Activated CD4-positive, alpha-beta T cell treated with anti-CD3 and anti-CD28 coated beads, Interleukin-2, amount 10 ng/mL, durations not matched to agents 7 days and 5 days (primary cell): ENCODE measurements at regions not wholly inside any gene's neighbourhood (a gene's known extent, or its start where the extent isn't known, plus 50 kb on each side); places are given as distances from the start of the nearest gene placed in this dataset.
"Not testable (repeated sequence)": the region's sequence is repeated elsewhere in the genome, so short reads cannot be mapped to it uniquely, and the experiment has no call there.

ENCODE experiments used
- CTCF ChIA-PET: fragments of 350-600 bp; sonication (Branson Sonifier 250); formaldehyde crosslinking; loops from one replicate; lab custom pipeline; 2021; ENCODE audit warnings: antibody characterized with exemption; lab: Charles Lee
- POLR2A ChIA-PET: fragments of 350-600 bp; sonication (Branson Sonifier 250); formaldehyde crosslinking; loops from one replicate; lab custom pipeline; 2021; ENCODE audit warnings: antibody characterized with exemption; lab: Charles Lee
- DNase-seq: peaks from one replicate; pipeline ENCODE4 v3.0.0-alpha.2; 2020
- H3K27ac Mint-ChIP-seq: one replicate; pipeline ENCODE4 v1.8.0; 2021; ENCODE audit warnings: mild to moderate bottlenecking, moderate library complexity, mixed read lengths
- H3K27me3 Mint-ChIP-seq: one replicate; pipeline ENCODE4 v1.8.0; 2021; ENCODE audit warnings: mixed read lengths
- H3K36me3 Mint-ChIP-seq: one replicate; pipeline ENCODE4 v1.8.0; 2021; ENCODE audit warnings: low read depth, mixed read lengths
- H3K4me1 Mint-ChIP-seq: one replicate; pipeline ENCODE4 v1.8.0; 2021; ENCODE audit warnings: mixed read lengths
- H3K4me3 Mint-ChIP-seq: one replicate; pipeline ENCODE4 v1.8.0; 2021; ENCODE audit warnings: mild to moderate bottlenecking, moderate library complexity, mixed read lengths
- H3K9me3 Mint-ChIP-seq: one replicate; pipeline ENCODE4 v1.8.0; 2021; ENCODE audit warnings: mixed read lengths

GRCh38 chr4:138450546-138451275 is 208.6 kb upstream of the SLC7A11 start:
- Mint-ChIP-seq H3K36me3 (no peaks in the 10 kb centered on the region), H3K9me3 (no peaks in the 10 kb centered on the region), H3K27ac (no peak overlapping the region), H3K4me1 (no peaks in the 10 kb centered on the region), H3K4me3 (no peak overlapping the region), H3K27me3 (no peaks in the 10 kb centered on the region)
- ChIA-PET CTCF (no interaction called here), POLR2A (no interaction called here)
- DNase-seq, result no peak

- H3K4me1 Mint-ChIP-seq, result no peaks in the 10 kb centered on the region
- H3K36me3 Mint-ChIP-seq, result no peaks in the 10 kb centered on the region
- DNase-seq, result no peak
- H3K9me3 Mint-ChIP-seq, result no peaks in the 10 kb centered on the region
- ChIA-PET POLR2A (no interaction called here), CTCF (no interaction called here)
- H3K4me3 Mint-ChIP-seq, result no peak overlapping the region
- no peaks in the 10 kb centered on the region for H3K27me3 Mint-ChIP-seq
- H3K27ac Mint-ChIP-seq, result no peak overlapping the region
Measured at GRCh38 chr4:138449938-138450337, 207.8 kb upstream of the SLC7A11 start.

GRCh38 chr4:138448169-138448568 is 206.0 kb upstream of the SLC7A11 start:
- H3K4me3 Mint-ChIP-seq, result no peak overlapping the region
- CTCF ChIA-PET, result no interaction called here
- H3K36me3 Mint-ChIP-seq, result no peaks in the 10 kb centered on the region
- no peak overlapping the region for H3K27ac Mint-ChIP-seq
- no peak for DNase-seq
- no peaks in the 10 kb centered on the region for H3K9me3 Mint-ChIP-seq
- H3K27me3 Mint-ChIP-seq, result no peaks in the 10 kb centered on the region
- no peaks in the 10 kb centered on the region for H3K4me1 Mint-ChIP-seq
- POLR2A ChIA-PET, result no interaction called here

GRCh38 chr4:138446456-138446855 is 204.3 kb upstream of the SLC7A11 start:
- H3K9me3 Mint-ChIP-seq, result no peaks in the 10 kb centered on the region
- H3K36me3 Mint-ChIP-seq, result no peaks in the 10 kb centered on the region
- POLR2A ChIA-PET, result no interaction called here
- CTCF ChIA-PET, result no interaction called here
- no peaks in the 10 kb centered on the region for H3K4me1 Mint-ChIP-seq
- H3K4me3 Mint-ChIP-seq, result no peak overlapping the region
- H3K27ac Mint-ChIP-seq, result no peak overlapping the region
- no peak for DNase-seq
- H3K27me3 Mint-ChIP-seq, result no peaks in the 10 kb centered on the region

GRCh38 chr4:138445098-138445497 is 202.9 kb upstream of the SLC7A11 start:
- Mint-ChIP-seq H3K4me3 (no peak overlapping the region), H3K27me3 (no peaks in the 10 kb centered on the region), H3K36me3 (no peaks in the 10 kb centered on the region), H3K27ac (no peak overlapping the region), H3K9me3 (no peaks in the 10 kb centered on the region), H3K4me1 (no peaks in the 10 kb centered on the region)
- no peak for DNase-seq
- CTCF ChIA-PET, result no interaction called here
- POLR2A ChIA-PET, result no interaction called here

GRCh38 chr4:138444260-138444659 is 202.1 kb upstream of the SLC7A11 start:
- CTCF ChIA-PET, result no interaction called here
- no peaks in the 10 kb centered on the region for H3K9me3 Mint-ChIP-seq
- no peak overlapping the region for H3K27ac Mint-ChIP-seq
- no peak for DNase-seq
- H3K27me3 Mint-ChIP-seq, result no peaks in the 10 kb centered on the region
- POLR2A ChIA-PET, result no interaction called here
- no peaks in the 10 kb centered on the region for H3K36me3 Mint-ChIP-seq
- no peaks in the 10 kb centered on the region for H3K4me1 Mint-ChIP-seq
- no peak overlapping the region for H3K4me3 Mint-ChIP-seq

- H3K27me3 Mint-ChIP-seq, result no peaks in the 10 kb centered on the region
- no peak overlapping the region for H3K4me3 Mint-ChIP-seq
- H3K27ac Mint-ChIP-seq, result no peak overlapping the region
- CTCF ChIA-PET, result no interaction called here
- DNase-seq, result no peak
- POLR2A ChIA-PET, result no interaction called here
- H3K4me1 Mint-ChIP-seq, result no peaks in the 10 kb centered on the region
- H3K36me3 Mint-ChIP-seq, result no peaks in the 10 kb centered on the region
- H3K9me3 Mint-ChIP-seq, result no peaks in the 10 kb centered on the region
Measured at GRCh38 chr4:138439143-138439581, 197.0 kb upstream of the SLC7A11 start.

- Mint-ChIP-seq H3K4me3 (no peak overlapping the region), H3K27me3 (no peaks in the 10 kb centered on the region), H3K4me1 (no peaks in the 10 kb centered on the region), H3K27ac (no peak overlapping the region), H3K36me3 (no peaks in the 10 kb centered on the region), H3K9me3 (peaks cover 2% of the 10 kb centered on the region)
- CTCF ChIA-PET, result no interaction called here
- POLR2A ChIA-PET, result no interaction called here
- DNase-seq, result no peak
Measured at GRCh38 chr4:138438608-138439007, 196.5 kb upstream of the SLC7A11 start.

GRCh38 chr4:138437263-138437851 is 195.2 kb upstream of the SLC7A11 start:
- H3K36me3 Mint-ChIP-seq, result no peaks in the 10 kb centered on the region
- POLR2A ChIA-PET, result no interaction called here
- no peak overlapping the region for H3K4me3 Mint-ChIP-seq

GRCh38 chr4:138435733-138436132 is 193.6 kb upstream of the SLC7A11 start:
- CTCF ChIA-PET, H3K36me3 Mint-ChIP-seq, DNase-seq, H3K4me1 Mint-ChIP-seq, POLR2A ChIA-PET, H3K4me3 Mint-ChIP-seq, H3K27ac Mint-ChIP-seq, H3K27me3 Mint-ChIP-seq, H3K9me3 Mint-ChIP-seq: not testable (repeated sequence)

More at GRCh38 chr4:138437263-138437851, 195.2 kb upstream of the SLC7A11 start:
- Mint-ChIP-seq H3K27ac (no peak overlapping the region), H3K27me3 (no peaks in the 10 kb centered on the region), H3K4me1 (no peaks in the 10 kb centered on the region), H3K9me3 (peaks cover 2% of the 10 kb centered on the region)
- CTCF ChIA-PET, result interaction anchor here (0.7 kb wide), 1 partner anchor 36 kb away, joined by 4 read pairs; no protein-coding TSS in a partner anchor
- DNase-seq, result no peak

- POLR2A ChIA-PET, DNase-seq, CTCF ChIA-PET: not testable (repeated sequence)
Measured at GRCh38 chr4:138435046-138435445, 192.9 kb upstream of the SLC7A11 start.

GRCh38 chr4:138428611-138429010 is 186.5 kb upstream of the SLC7A11 start:
- POLR2A ChIA-PET, result no interaction called here
- Mint-ChIP-seq H3K36me3 (no peaks in the 10 kb centered on the region), H3K9me3 (no peaks in the 10 kb centered on the region), H3K27me3 (no peaks in the 10 kb centered on the region), H3K27ac (no peak overlapping the region), H3K4me3 (no peak overlapping the region), H3K4me1 (no peaks in the 10 kb centered on the region)
- CTCF ChIA-PET, result no interaction called here
- no peak for DNase-seq

More at GRCh38 chr4:138435046-138435445, 192.9 kb upstream of the SLC7A11 start:
- H3K9me3 Mint-ChIP-seq, H3K27me3 Mint-ChIP-seq, H3K4me1 Mint-ChIP-seq, H3K27ac Mint-ChIP-seq, H3K4me3 Mint-ChIP-seq, H3K36me3 Mint-ChIP-seq: not testable (repeated sequence)

GRCh38 chr4:138426786-138427185 is 184.6 kb upstream of the SLC7A11 start:
- DNase-seq, result no peak
- ChIA-PET POLR2A (no interaction called here), CTCF (no interaction called here)
- Mint-ChIP-seq H3K4me1 (no peaks in the 10 kb centered on the region), H3K36me3 (no peaks in the 10 kb centered on the region), H3K4me3 (no peak overlapping the region), H3K9me3 (no peaks in the 10 kb centered on the region), H3K27ac (no peak overlapping the region), H3K27me3 (no peaks in the 10 kb centered on the region)
